Liver (tissue), 8 donors: ENCODE measurements at regions not wholly inside any gene's neighbourhood (a gene's known extent, or its start where the extent isn't known, plus 50 kb on each side); places are given as distances from the start of the nearest gene placed in this dataset.

ENCODE experiments used
- DNase-seq: peaks from one replicate; pipeline ENCODE4 v3.0.0-alpha.2; 2017; ENCODE audit warnings: low spot score
- H3K27ac ChIP-seq, 2 donors: one replicate each; pipeline ENCODE4 v1.7.0; 2013; ENCODE audit warnings: inconsistent platforms in 2 of 2, low read length in 2 of 2, control low read depth in 1 of 2, low read depth in 1 of 2, mild to moderate bottlenecking in 1 of 2
- H3K27me3 ChIP-seq, 4 donors: one replicate each; pipeline versions ENCODE4 v1.6.1 to v1.7.0; 2013; ENCODE audit warnings: low read length in 3 of 4, inconsistent platforms in 1 of 4, mild to moderate bottlenecking in 1 of 4, moderate library complexity in 1 of 4; ENCODE audit not compliant: control insufficient read depth in 4 of 4, insufficient read depth in 4 of 4
- H3K36me3 ChIP-seq, 4 donors: one replicate each; pipeline versions ENCODE4 v1.6.1 to v1.7.0; 2013; ENCODE audit warnings: low read length in 3 of 4, mild to moderate bottlenecking in 3 of 4, low read depth in 1 of 4, moderate library complexity in 1 of 4; ENCODE audit not compliant: control insufficient read depth in 4 of 4, insufficient read depth in 3 of 4
- H3K4me1 ChIP-seq, 4 donors: one replicate each; pipeline versions ENCODE4 v1.6.1 to v1.7.0; 2013; ENCODE audit warnings: low read length in 3 of 4, mild to moderate bottlenecking in 3 of 4, moderate library complexity in 1 of 4; ENCODE audit not compliant: control insufficient read depth in 4 of 4, insufficient read depth in 4 of 4
- H3K4me3 ChIP-seq, 3 donors: one replicate each; pipeline versions ENCODE4 v1.6.1 to v1.7.0; 2013; ENCODE audit warnings: low read length in 3 of 3, control low read depth in 1 of 3, low read depth in 1 of 3, mild to moderate bottlenecking in 1 of 3
- H3K9ac ChIP-seq, 2 donors: one replicate each; pipeline ENCODE4 v1.7.0; 2013; ENCODE audit warnings: low read length in 2 of 2, mild to moderate bottlenecking in 2 of 2, moderate library complexity in 2 of 2, control low read depth in 1 of 2, low read depth in 1 of 2
- H3K9me3 ChIP-seq, 4 donors: one replicate each; pipeline versions ENCODE4 v1.6.1 to v1.7.0; 2013; ENCODE audit warnings: low read length in 3 of 4; ENCODE audit not compliant: control insufficient read depth in 4 of 4
- ATF3 ChIP-seq: IDR thresholded peaks from 2 replicates; pipeline ENCODE4 v1.6.1; 2016; ENCODE audit warnings: antibody characterized with exemption
- CTCF ChIP-seq: fragments of 150-350 bp; IDR thresholded peaks from 2 replicates; pipeline ENCODE4 v1.5.1; 2017; ENCODE audit warnings: improper control_type of control experiment, low read depth, low read length; ENCODE audit not compliant: missing input control
- EGR1 ChIP-seq, 2 donors: IDR thresholded peaks; 2 replicates each; pipeline ENCODE4 v1.6.1; 2016 to 2018; ENCODE audit warnings: antibody characterized with exemption in 2 of 2, low read depth in 2 of 2
- FOXA1 ChIP-seq: IDR thresholded peaks from 2 replicates; pipeline ENCODE4 v1.6.1; 2016; ENCODE audit warnings: antibody characterized with exemption
- FOXA2 ChIP-seq: IDR thresholded peaks from 2 replicates; pipeline ENCODE4 v1.6.1; 2016; ENCODE audit warnings: antibody characterized with exemption
- GABPA ChIP-seq, 2 donors: IDR thresholded peaks in 1 of 2; conservative IDR thresholded peaks in 1 of 2; 2 replicates each; pipeline ENCODE4 v1.6.1; 2016; ENCODE audit warnings: antibody characterized with exemption in 2 of 2, mild to moderate bottlenecking in 1 of 2, moderate library complexity in 1 of 2
- HNF4A ChIP-seq, 2 donors: conservative IDR thresholded peaks; 2 replicates each; pipeline ENCODE4 v1.6.1; 2016; ENCODE audit warnings: antibody characterized with exemption in 2 of 2, mild to moderate bottlenecking in 2 of 2
- HNF4G ChIP-seq: IDR thresholded peaks from 2 replicates; pipeline ENCODE4 v1.6.1; 2016; ENCODE audit warnings: antibody characterized with exemption
- JUND ChIP-seq, 2 donors: IDR thresholded peaks; 2 replicates each; pipeline ENCODE4 v1.6.1; 2016; ENCODE audit warnings: antibody characterized with exemption in 2 of 2
- MAX ChIP-seq: IDR thresholded peaks from 2 replicates; pipeline ENCODE4 v1.6.1; 2016; ENCODE audit warnings: antibody characterized with exemption
- NR2F2 ChIP-seq: IDR thresholded peaks from 2 replicates; pipeline ENCODE4 v1.6.1; 2016; ENCODE audit warnings: antibody characterized with exemption
- RAD21 ChIP-seq, 2 donors: IDR thresholded peaks; 2 replicates each; pipeline ENCODE4 v1.6.1; 2016; ENCODE audit warnings: antibody characterized with exemption in 2 of 2, mild to moderate bottlenecking in 2 of 2
- REST ChIP-seq: IDR thresholded peaks from 2 replicates; pipeline ENCODE4 v1.6.1; 2016; ENCODE audit warnings: antibody characterized with exemption, mild to moderate bottlenecking
- RXRA ChIP-seq, 2 donors: IDR thresholded peaks; 2 replicates each; pipeline ENCODE4 v1.6.1; 2017 to 2018; ENCODE audit warnings: antibody characterized with exemption in 2 of 2, mild to moderate bottlenecking in 1 of 2
- SP1 ChIP-seq: IDR thresholded peaks from 2 replicates; pipeline ENCODE4 v1.6.1; 2018; ENCODE audit warnings: antibody characterized with exemption, mild to moderate bottlenecking
- TAF1 ChIP-seq: conservative IDR thresholded peaks from 2 replicates; pipeline ENCODE4 v1.6.1; 2016; ENCODE audit warnings: antibody characterized with exemption, mild to moderate bottlenecking
- YY1 ChIP-seq: IDR thresholded peaks from 2 replicates; pipeline ENCODE4 v1.6.1; 2016; ENCODE audit warnings: antibody characterized with exemption, mild to moderate bottlenecking
- ZBTB33 ChIP-seq: IDR thresholded peaks from 2 replicates; pipeline ENCODE4 v1.6.1; 2016; ENCODE audit warnings: antibody characterized with exemption
- WGBS: extraction: QIAGEN DNeasy Blood & Tissue Kit; methylation state at CpG from one replicate; pipeline ENCODE4 v1.1.7; 2013; 5-methylcytosine and 5-hydroxymethylcytosine counted together
- donor health status: healthy.
- donor health status: healthy.
- donor health status: healthy.
- donor health status: healthy.
- donor health status: healthy.

- 80% methylated on average over 2 of the region's 2 CpGs for WGBS
- H3K9me3 ChIP-seq = peaks cover 0 to 3% (median 0%) of the 10 kb centered on the region in 4 donors
- no peaks in the 10 kb centered on the region for H3K27me3 ChIP-seq
- TF ChIP-seq ZBTB33 (no peak), NR2F2 (no peak), FOXA1 (no peak), ATF3 (no peak), CTCF (no peak), HNF4G (no peak), FOXA2 (no peak), SP1 (no peak), EGR1 (IDR thresholded peaks at IDR 0.05; ENCODE audit: low read depth in 2 of 2) (no peak)
- H3K36me3 ChIP-seq = no peaks in the 10 kb centered on the region
- H3K4me1 ChIP-seq = no peaks in the 10 kb centered on the region
- H3K27ac ChIP-seq = no peak overlapping the region
- DNase-seq = no peak
- no peak overlapping the region for H3K4me3 ChIP-seq
- no peak overlapping the region for H3K9ac ChIP-seq
These were observed 181.6 kb upstream of the GALNT5 start for GRCh38 chr2:157075924-157076323.

GRCh38 chr2:157076526-157077161 is 180.9 kb upstream of the GALNT5 start:
- no peak overlapping the region for H3K27ac ChIP-seq
- no peak overlapping the region for H3K9ac ChIP-seq
- H3K36me3 ChIP-seq = no peaks in the 10 kb centered on the region
- H3K27me3 ChIP-seq = no peaks in the 10 kb centered on the region
- H3K4me1 ChIP-seq = no peaks in the 10 kb centered on the region
- H3K9me3 ChIP-seq = peaks cover 0 to 3% (median 0%) of the 10 kb centered on the region in 4 donors
- no peak for DNase-seq
- TF ChIP-seq EGR1 (IDR thresholded peaks at IDR 0.05; ENCODE audit: low read depth in 2 of 2) (no peak), JUND (IDR thresholded peaks at IDR 0.05) (no peak), RAD21 (IDR thresholded peaks at IDR 0.05) (no peak), ZBTB33 (no peak), SP1 (no peak), RXRA (IDR thresholded peaks at IDR 0.05) (no peak), FOXA1 (no peak), GABPA (IDR thresholded peaks at IDR 0.05 in 1 of 2, conservative IDR thresholded peaks at IDR 0.05 in 1 of 2) (no peak), FOXA2 (no peak), YY1 (no peak), TAF1 (no peak), HNF4G (no peak), HNF4A (conservative IDR thresholded peaks at IDR 0.05) (no peak), REST (no peak), NR2F2 (no peak), ATF3 (no peak), CTCF (no peak), MAX (no peak)
- H3K4me3 ChIP-seq = no peak overlapping the region
- 62% methylated on average over 3 of the region's 3 CpGs for WGBS
